ENCODE measurements at regions not wholly inside any gene's neighbourhood (a gene's known extent, or its start where the extent isn't known, plus 50 kb on each side); places are given as distances from the start of the nearest gene placed in this dataset.

DNA sequence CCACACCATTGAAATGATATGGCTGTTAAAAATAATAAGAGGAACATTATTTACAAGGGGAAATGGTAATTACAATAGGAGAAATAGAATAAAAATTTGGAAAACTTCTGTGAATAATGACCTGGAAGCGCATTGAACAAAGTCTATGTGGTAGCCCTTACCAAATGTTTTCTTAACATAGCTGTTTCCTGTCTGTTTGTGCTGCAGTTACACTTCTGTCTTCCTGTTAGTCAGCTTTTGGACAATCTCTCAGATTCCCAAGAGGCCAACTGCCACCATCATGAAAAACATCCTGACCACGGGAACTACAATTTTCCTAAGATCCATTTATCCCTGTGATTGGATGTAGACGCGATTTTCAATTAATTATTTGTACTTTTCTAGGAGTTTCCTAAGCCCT lies 754.4 kb upstream of the MARCKS start:
- no peak for DNase-seq (ENCODE audit: low spot score)

- DNase-seq (ENCODE audit: low spot score) = no peak
These were observed 753.3 kb upstream of the MARCKS start for GRCh38 chr6:113103634-113104361.

- no peak for DNase-seq (ENCODE audit: low spot score)
These were observed 752.6 kb upstream of the MARCKS start for GRCh38 chr6:113104541-113104940.

- DNase-seq (ENCODE audit: low spot score) = no peak
These were observed 752.2 kb upstream of the MARCKS start for GRCh38 chr6:113104951-113105350.

GRCh38 chr6:113110211-113110610 lies 746.9 kb upstream of the MARCKS start:
- DNase-seq (ENCODE audit: low spot score) = no peak

GRCh38 chr6:113111550-113111949 lies 745.6 kb upstream of the MARCKS start:
- DNase-seq (ENCODE audit: low spot score) = no peak

DNA sequence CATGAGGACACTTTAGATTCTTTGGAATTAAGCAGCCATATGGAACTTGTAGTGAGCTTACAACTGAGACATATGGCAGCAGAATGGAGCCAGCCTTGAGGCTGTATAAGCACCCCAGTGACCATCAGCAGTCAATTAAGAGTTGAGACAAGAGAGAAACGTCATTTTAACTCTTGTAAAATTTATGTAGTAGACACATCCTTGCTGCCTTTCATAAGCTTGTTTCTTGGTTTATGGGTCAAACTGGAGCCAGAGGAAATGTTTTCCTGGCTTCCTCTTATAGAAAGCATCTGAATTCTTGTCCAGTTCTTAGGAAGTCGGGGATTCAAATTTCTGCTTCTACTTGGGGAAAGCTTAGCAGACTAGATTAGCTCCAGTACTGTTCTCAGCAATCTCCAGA lies 745.1 kb upstream of the MARCKS start:
- no peak for DNase-seq (ENCODE audit: low spot score)

GRCh38 chr6:113115196-113115595 lies 741.9 kb upstream of the MARCKS start:
- DNase-seq (ENCODE audit: low spot score) = no peak

DNA sequence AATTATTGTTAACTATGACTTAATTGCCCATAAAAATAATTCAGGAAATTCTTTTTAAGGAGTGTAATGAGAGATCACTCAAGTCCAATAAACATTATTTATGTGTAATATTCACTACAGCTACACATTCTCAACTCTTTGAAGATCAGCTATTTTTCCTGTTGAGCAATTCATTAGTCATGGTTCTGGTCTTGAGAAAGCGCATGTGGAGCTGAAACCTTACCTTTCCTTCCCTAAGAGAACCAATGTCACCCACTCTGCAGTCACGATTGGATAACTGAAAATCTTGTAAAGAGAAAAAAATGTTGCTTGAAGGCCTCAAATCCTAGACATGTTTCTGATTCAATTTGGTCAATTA lies 736.9 kb upstream of the MARCKS start:
- no peak for DNase-seq (ENCODE audit: low spot score)

DNA sequence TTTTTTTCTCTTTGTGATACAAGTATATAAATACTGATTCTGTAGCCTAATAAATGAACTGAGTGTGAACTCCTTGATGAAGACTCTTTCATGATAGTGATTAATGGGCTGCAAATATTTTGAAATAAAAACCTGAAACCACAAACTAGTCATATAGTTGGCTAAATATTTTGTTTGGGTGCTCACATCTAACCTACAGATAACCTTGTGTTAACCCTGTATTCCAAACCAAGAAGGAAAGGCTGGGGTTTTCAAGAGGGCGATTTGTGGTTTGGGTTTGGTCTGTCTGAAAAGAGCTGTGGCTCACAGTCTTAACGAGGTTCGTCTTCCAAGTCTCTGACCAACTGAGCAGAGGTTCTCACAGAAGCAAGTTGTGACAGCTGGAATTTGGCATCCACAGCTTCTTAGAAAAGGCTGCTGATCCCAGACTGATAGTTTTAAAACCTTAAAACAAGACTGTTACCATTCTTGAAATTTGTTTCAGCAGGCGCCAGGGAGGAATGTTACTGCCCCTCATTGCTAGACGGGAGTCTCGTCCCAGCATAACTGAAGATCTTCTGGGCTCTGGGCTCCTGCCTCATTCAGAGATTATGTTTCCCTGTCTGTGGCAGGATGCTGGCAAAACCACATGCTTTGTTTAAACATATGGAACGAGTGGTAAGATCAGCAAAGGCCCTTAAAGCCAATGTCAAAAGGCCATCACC lies 736.4 kb upstream of the MARCKS start:
- no peak for DNase-seq (ENCODE audit: low spot score)

DNA sequence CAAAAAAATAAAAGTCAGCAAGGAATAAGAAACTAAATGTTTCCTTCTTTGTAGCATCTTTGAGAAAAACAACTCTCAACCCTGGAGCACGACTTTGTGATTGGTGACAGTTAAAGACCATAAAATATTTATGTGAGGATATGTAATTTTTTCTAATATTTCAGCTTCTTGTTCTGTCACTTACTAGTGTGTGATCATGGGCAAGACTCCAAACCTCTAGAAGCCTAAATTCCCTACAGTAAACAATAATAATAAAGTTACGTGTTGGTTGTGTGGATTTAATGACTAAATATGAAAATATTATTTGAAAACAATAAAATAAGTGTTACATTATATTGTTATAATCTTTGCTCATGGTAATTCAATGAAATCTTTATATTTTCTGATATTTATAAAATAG lies 735.6 kb upstream of the MARCKS start:
- no peak for DNase-seq (ENCODE audit: low spot score)

DNA sequence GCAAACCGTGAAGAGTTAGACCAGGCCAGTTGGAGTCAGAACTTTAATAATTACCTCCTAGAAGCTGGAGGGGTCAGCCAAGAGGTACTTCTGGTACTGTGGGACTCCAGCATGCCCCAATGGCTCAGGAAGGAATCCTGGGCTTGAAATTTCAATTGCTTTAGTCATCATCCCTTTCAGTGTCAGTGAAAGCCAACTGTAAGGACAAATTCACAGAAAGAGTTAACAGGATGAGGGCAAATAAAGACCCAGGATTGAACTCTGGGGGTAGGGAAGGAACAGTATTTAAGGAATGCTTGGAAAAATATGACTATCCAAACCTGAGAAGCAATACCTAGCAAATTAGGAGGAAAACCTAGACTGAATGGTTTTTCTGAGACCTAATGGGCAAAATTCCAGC lies 735.1 kb upstream of the MARCKS start:
- no peak for DNase-seq (ENCODE audit: low spot score)

GRCh38 chr6:113125626-113126025 lies 731.5 kb upstream of the MARCKS start:
- no peak for DNase-seq (ENCODE audit: low spot score)

GRCh38 chr6:113127786-113128419 lies 729.2 kb upstream of the MARCKS start:
- no peak for DNase-seq (ENCODE audit: low spot score)

GRCh38 chr6:113128661-113129060 lies 728.5 kb upstream of the MARCKS start:
- DNase-seq (ENCODE audit: low spot score) = no peak

- DNase-seq (ENCODE audit: low spot score) = no peak
These were observed 727.2 kb upstream of the MARCKS start for GRCh38 chr6:113129991-113130390.

DNA sequence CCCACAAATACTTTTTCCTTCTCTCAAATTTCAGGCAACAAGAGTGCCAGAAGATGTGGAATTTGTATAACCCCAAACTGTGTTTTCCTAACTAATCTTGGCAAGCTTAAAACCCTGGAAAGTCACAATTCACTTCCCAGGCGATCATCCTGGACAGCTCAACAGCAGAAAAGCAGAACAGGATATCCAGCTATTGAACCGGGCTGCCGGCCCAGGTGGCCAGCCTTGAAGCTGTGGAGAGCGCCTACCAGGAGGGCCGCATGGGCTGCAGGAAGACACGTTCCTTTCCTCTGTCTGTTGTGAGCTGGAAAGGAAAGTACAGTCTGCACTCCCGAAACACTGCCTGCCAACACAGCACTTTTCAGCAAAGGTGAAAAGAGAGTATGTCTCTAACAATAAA lies 719.7 kb upstream of the MARCKS start:
- DNase-seq (ENCODE audit: low spot score) = peak; percentile 24

DNA sequence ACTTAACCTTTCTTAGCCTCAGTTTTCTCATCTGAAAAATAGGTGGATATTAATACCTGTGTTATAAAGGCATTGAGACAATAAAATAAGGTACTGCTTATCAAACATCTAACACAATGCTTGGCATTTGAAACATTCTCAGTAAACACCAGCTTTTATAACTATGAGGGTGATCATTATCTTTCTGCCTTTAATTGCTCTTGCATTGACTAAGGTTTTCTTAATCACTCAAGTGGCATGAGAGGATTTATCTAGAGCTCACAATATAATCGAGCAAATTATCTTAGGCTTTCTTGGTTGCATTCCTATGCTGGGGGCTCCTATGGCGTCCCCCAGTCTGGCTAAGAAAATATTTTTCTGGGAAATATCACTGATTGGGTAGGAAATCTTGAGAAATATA lies 716.4 kb upstream of the MARCKS start:
- no peak for DNase-seq (ENCODE audit: low spot score)

- no peak for DNase-seq (ENCODE audit: low spot score)
These were observed 715.2 kb upstream of the MARCKS start for GRCh38 chr6:113141901-113142300.

GRCh38 chr6:113142671-113143174 lies 714.4 kb upstream of the MARCKS start:
- DNase-seq (ENCODE audit: low spot score) = no peak

- no peak for DNase-seq (ENCODE audit: low spot score)
These were observed 713.9 kb upstream of the MARCKS start for GRCh38 chr6:113143206-113143605.

- no peak for DNase-seq (ENCODE audit: low spot score)
These were observed 713.0 kb upstream of the MARCKS start for GRCh38 chr6:113144117-113144516.

GRCh38 chr6:113146878-113147277 lies 710.3 kb upstream of the MARCKS start:
- no peak for DNase-seq (ENCODE audit: low spot score)
